NAMALWA (cell line): ENCODE measurements at regions not wholly inside any gene's neighbourhood (a gene's known extent, or its start where the extent isn't known, plus 50 kb on each side); places are given as distances from the start of the nearest gene placed in this dataset.
A peak's percentile ranks its signal among the peaks of the same experiment; 100 is the strongest.
"Not testable (repeated sequence)": the region's sequence is repeated elsewhere in the genome, so short reads cannot be mapped to it uniquely, and the experiment has no call there.

Experiments used
- DNase-seq: peaks from one replicate; pipeline ENCODE4 v3.0.0-alpha.2; 2015; ENCODE audit warnings: low spot score

DNA sequence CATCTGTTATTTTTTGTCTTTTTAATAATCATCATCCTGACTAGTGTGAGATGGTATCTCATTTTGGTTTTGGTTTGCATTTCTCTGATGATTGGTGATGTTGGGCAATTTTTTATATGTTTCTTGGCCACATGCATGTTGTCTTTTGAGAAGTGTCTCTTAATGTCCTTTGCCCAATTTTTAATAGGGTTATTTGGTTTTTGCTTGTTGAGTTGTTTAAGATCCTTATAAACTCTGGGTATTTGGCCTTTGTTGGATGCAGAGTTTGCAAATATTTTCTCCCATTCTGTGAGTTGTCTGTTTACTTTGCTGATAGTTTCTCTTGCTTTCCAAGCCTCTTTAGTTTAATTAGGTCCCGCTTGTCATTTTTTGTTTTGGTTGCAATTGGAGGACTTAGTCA, 152.1 kb upstream of the MED14 start:
- no peak for DNase-seq

DNA sequence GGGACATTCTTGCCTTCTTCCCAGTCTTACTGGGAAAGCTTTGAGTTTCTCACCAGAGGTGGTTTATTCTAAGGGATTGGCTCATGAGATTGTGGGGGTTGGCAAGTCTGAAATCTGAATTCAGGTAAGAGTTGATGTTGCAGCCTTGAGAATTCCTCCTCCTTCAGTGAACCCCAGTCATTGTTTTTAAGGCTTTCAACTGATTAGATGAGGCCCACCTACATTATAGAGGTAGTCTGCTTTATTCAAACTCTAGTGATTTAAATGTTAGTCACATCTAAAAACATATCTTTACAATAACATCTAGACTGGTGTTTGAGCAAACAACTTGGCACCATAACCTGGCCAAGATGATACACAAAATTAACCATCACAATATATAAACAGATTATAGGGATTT, 156.5 kb upstream of the MED14 start:
- DNase-seq, result no peak

DNA sequence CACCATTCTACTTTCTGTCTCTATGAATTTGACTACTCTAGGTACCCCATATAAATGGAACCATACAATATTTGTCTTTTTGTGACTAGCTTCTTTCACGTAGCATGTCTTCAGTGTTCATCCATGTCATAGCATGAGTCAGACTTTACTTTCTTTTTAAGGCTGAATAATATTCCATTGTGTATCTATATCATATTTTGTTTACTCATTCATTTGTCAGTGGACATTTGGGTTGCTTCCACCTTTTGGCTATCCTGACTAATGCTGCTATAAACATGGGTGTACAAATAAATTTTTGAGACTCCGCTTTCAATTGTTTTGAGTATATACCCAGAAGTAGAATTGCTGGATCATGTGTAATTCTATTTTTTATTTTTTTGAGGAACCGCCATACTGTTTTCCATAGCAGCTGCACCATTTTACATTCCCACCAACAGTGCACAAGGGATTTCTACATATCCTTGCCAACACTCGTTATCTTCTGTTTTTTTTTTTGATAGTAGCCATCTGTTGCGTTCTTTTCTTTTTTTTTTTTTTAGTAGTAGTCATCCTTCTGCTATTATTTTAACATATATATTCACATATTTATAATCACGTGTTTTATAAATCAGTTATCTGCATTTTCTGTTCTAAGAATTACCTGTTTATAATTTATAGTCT, 158.0 kb upstream of the MED14 start:
- DNase-seq, result no peak

DNA sequence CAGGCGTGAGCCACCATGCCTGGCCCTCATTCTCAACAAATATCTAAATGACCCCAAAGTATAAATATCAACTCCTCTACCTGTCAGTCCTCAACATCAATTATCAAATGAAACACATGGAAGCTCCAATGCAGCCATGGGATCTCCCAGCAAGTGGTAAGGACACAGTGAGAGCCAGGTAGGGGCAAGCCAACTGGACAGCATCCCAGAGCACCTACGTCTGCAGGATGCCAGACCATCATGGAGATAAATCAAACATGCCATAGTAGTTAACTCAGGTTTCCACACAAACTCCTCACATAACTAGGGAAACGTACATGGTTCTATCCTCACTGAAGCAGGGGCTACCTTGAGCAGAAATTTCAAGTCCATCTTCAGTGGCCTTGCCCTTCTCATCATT, 159.9 kb upstream of the MED14 start:
- no peak for DNase-seq

DNA sequence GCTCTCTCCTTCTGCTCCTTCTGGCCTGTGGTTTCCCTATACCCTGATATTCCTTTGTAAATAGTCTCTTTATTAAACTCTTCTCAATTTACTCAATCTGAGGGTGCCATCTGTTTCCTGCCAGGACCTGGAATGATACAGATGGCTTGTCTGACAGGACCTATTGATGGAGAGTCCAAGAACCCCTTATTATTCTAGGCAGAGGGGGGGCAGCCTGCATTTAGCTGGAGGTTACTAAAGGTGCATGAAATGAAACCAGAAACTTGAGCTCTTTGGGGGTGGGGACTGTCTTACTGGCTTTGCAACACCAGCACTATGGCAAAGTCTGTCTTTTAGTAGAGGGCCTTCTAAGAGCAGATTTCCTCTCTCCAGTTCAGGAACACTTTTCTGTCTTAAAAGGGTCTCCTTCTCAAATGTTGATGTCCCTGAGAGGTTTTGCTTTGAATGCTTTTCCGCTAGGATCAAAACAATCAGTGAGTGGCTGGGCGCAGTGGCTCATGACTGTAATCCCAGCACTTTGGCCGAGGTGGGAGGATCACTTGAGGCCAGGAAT, 162.5 kb upstream of the MED14 start:
- DNase-seq, result no peak

DNA sequence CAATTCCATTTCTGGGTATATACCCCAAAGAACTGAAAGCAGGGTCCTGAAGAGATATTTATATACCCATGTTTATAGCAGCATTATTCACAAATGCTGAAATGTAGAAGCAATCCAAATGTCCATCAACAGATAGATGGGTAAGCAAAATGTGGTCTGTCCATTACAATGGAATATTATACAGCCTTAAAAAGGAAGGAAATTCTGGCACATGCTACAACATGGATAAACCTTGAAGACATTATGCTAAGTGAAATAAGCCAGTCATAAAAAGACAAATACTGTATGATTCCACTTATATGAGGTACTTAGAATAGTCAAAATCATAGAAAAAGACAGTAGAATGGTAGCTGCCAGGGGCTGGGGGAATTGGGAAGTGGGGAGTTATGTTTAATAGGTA, 169.4 kb upstream of the MED14 start:
- not testable (repeated sequence) for DNase-seq

DNA sequence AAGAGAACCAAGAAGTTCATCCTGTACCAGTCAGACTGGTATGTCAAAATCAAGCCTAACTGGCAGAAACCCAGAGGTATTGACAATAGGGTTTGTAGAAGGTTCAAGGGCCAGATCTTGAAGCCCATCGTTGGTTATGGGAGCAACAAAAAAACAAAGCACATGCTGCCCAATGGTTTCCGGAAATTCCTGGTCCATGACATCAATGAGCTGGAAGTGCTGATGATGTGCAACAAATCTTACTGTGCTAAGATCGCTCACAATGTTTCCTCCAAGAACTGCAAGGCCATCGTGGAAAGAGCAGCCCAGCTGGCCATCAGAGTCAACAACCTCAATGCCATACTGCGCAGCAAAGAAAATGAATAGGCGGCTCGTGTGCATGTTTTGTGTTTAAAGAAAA, 172.7 kb upstream of the MED14 start:
- no peak for DNase-seq

DNA sequence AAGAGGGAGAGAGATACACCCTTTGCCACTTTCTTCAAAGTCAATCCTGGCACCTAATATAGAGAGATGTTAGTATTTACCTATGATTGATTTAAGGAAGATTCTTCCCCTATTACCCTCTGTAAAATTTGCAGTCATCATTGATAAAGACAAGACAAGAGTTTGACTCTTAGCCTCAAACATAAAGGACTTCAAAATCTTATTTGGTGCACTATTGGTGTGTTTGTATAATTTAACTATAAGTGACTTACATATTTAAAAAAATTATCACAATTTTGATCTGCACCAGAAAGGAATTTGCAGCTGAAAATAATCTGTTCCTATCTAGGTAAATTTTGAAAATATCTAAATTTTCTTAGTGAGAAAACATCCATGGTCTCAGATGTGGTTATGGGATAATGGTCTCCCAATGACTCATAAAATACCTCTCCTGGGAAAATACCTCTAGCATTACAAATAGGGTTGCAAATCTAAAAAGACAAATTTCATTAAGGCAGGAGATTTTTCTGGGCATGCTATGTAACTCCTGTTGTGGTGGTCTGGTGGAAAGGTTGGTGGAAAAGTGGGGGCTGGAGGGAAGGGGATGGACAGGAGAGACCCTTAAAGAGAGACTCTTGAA, 173.6 kb upstream of the MED14 start:
- no peak for DNase-seq

DNA sequence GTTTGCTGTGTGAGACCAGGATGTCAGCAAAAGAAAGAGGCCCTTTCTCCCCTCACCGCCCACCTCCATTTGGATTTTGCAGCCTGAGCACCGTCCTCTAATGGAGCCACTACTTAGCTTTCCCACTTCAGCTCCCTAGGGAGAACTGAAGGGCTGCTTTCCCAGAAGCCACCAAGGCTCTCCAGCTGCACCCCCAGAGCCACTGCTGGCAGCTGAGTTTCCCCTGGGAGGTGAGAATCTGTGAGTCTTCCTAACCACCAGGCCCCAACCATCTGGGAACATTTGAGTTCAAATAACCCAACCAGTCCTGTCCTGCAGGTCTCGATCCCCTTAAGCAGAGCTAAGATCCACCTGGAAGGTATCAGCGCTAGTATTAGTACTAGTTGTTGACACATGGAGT, 173.1 kb upstream of the USP9X start:
- DNase-seq, result no peak

DNA sequence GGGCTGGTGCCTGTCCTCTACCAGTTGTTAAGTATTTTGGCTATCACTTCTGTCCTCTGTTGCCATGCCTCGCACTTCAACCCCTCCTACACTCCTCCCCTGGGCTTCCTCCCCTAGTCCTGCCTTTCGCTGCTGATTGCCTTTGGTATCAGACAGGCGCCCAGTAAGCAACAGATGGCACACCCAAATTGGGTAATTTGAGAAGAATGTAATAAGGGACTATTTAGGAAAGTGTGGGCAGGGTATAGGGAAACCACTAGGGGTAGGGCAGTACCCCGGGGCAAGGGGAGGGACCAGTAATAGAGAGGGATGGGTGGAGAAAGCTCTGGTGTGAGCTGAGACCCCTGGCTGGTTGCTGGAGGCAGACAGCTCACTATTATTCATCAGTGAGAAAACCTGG, 172.7 kb upstream of the USP9X start:
- DNase-seq, result no peak

DNA sequence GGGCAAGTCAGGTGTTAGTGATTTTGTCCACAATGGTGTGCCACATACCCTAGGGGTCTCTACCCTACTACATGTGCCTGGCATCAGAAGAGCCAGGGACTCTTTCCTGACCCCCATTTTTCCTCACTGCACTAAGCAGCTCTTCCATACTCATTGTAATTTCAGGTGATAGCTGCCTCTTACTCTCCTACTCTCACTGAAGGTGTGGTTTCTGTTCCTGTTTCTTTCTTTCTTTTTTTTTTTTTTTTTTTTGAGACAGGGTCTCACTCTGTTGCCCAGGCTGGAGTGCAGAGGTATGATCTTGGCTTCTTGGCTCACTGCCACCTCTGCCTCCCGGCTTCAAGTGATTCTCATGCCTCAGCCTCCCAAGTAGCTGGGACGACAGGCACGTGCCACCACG, 164.9 kb upstream of the USP9X start:
- DNase-seq, result no peak

DNA sequence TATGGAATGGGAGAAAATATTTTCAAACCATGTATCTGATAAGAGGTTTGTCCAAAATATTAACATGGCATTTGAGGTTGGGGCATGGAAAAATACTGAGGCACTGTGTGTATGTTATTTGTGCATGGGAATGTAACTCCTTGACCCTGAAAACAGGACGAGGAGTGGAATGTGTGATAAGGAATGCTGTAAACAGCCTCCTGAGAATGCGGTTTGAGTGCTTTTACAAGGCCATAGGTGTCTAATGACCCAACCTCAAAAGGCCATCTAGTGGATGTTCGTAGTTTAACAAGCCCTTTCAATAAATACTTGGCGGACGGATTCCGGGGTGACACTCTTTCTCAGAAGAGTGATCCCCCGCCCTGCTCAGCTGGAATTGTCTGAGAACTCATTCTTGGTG, 162.9 kb upstream of the USP9X start:
- peak; percentile 37 for DNase-seq

DNA sequence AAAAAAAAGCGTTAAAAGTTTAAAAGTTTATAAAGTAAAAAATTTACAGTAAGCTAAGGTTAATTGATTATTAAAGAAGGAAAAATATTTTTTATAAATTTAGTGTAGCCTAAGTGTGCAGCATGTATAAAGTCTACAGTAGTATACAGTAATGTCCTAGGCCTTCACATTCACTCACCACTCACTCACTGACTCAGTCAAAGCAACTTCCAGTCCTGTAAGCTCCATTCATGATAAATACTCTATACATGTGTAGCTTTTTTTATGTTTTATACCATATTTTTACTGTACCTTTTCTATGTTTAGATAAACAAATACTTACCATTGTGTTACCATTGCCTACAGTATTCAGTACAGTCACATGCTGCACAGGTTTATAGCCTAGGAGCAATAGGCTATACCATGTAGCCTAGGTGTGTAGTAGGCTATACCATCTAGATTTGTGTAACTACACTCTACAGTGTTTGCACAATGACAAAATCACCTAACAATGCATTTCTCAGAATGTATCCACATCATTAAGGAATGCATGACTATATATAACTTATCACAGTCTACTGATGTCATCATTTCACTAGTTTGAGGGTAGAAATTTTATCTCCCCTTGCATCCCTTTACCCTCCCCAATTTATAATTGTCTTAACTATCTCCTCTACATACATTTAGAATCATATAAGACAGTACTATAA, 158.4 kb upstream of the USP9X start:
- DNase-seq, result not testable (repeated sequence)

DNA sequence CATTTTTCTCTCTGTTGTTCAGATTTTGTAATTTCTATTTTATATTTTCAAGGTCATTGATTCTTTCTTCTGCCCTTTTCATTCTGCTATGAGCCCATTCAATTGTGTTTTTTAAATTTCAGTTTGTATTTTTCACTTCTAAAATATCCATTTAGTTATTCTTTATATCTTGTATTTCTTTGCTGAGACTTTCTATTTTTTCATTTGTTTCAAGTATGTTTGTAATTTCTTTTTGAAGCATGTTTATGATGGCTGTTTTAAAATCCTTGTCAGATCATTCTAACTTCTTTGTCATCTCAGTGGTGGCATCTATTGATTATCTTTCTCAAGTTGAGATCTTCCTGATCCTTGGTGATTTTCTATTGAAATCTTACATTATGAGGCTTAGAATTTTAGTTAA, 157.2 kb upstream of the USP9X start:
- DNase-seq, result no peak

DNA sequence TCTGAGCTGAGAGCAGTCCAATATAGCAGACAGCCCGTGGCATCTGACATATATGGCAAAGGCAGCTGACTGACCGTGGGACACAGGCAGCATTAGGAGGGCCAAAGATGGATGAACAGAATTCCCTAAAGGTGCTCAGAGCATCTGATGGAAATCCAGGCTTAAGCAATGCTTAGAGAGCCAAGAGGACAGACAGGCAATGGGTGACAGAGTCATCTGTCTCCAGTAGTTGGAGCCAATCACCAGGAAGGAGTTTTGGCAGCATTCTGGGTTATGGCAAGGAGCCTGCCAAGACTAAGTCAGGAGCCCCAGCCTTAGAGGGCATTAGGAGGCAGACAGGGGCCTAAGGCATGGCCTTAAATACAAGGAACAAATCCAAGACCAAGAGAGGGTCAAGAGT, 153.3 kb upstream of the USP9X start:
- no peak for DNase-seq

DNA sequence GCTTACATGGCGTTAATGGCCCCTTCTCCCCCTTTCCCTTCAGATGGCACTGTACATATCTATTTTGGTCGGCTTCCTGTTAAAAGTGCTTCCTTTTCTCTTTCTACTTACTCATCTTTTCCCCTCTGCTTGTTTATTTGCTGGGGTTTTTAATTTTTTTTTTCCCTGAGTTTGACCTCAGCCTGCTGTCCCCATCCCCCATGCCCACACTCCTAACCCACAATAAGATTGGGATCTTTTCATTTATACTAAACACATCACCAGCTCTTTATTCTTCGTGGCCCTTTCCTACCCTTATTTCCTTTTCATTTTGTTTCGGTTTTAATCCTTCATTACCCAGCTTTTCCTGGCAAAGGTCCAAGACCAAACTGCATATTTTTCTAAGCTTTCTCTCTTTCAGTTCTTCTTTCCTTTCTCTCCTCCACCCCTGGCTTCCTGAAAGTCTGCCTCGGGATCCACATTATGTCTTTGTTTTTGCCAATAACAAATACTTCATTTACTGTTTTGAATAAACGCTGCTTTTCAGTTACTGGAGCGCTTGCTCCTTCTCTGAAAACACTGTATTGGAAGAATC, 152.0 kb upstream of the USP9X start:
- DNase-seq, result peak; percentile 54

DNA sequence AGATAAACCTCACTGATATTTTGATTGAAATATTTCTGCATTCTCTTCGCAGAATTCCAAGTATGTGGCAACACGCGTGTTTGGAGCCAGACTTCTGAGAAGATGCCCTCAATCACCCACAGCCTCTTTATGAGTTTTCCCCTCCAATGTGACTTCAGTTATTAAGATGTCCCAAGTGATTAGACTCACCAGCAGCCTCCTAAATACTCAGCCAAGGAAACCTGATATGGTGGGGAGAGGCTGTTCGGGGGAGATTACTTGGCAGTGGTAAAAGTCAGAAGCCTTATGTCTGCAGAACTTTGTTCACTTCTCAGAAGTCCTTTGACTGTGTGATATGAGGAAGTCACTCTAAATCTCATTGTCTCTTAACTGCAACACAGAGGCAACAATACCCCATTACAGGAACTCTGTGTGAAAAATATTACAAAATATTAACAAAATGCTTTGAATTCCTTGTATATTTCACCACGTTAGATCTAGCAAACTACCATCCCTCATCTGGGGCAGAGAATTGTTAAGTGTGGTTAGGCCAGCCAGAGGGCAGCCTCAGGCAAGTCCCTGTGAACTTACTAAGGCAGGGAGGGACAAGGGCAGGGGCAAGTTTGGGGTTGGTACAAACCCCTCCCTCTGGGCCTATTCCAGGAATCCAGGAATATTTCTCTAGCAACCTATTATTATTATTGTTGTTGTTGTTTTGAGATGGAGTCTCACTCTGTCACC, 151.4 kb upstream of the USP9X start:
- peak; percentile 19 for DNase-seq

DNA sequence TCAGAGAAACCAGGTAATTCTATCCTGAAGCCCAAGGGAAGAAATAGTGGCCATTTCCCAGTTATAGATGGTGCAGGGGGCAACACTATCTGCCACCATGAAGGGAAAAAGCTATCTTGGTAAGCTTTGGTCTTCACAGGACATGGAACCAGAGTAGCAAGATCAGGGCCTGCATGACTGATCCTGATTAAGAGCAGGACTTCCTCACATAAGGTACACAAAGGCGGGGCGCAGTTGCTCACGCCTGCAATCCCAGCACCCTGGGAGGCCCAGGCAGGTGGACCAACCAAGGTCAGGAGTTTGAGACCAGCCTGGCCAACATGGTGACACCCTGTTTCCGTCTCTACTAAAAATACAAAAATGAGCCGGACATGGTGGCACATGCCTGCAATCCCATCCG, 148.4 kb upstream of the USP9X start:
- DNase-seq, result no peak

DNA sequence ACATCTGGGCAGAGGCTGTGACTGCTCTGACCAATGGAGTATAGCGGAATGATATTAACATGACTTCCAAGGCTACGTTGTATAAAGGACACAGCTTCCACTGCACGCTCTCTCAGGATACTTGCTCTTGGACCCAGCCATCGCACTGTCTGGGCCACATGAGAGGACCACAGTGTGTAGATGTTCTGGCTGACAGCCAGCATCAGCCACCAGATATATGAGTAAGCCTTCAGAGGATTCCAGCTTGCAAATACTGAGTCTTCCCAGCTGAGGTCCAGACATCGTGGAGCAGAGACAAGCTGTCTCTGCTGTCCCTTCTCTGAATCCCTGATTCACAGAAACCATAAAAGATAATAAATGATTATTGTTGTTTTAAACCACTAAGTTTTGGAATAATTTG, 146.8 kb upstream of the USP9X start:
- no peak for DNase-seq

DNA sequence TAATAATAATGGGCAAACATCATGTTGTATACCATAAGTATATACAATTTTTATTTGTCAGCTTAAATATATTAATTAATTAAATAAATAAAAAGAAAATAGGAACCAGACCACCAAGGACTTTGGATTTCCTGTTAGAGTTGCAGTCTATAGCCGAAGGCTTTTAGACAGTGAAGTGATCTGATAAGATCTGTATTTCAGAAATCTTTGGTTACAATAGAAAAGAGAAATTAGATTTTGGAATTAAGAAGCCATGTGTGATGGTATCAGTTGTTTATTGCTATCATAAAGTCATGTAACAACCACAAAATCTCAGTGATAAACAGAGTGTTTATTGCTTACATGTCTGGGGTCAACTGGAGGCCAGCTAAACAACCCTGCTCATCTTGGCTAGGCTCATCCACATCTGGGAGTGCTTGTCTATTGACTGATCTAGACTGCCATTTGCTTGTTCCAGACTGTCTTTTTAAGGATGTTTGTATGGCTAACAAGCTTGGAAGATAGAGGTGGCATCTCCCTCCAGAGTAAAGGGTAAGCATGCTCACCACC, 142.1 kb upstream of the USP9X start:
- DNase-seq, result no peak

DNA sequence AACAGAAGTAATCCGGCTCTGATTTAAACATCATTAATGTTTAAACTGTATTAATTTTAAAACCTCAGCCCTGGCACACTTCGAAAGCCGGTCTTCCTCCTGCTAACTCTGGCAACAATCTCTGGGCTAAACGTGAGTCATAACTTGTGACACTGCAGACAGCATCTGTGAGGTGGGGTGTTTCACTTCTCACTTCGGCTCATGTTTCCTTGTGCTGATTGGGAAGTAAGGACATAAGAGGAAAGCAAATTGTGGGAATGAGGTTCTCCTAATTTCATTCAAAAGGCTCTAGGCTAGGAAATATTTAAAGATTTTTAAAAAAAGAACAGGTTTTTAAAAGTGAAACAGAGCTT, 139.9 kb upstream of the USP9X start:
- no peak for DNase-seq

DNA sequence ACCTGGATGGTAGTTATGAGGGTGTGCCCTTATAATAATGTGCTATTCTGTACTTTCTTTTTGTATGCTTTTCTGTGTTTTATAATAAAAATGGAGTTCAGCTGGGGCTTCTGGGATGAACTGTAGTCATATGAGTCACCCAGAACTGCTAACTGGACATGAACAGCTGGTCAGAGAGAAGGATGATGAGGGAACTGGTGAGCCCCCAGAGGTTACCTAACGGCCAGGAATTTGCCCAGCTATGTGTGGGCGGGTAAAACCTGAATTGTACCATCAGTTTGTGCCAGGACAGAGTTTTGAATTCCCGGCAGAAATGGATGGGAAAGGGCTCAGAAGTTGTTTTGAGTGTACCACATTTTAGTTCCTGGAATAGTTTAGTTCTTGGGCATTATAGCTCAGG, 138.0 kb upstream of the USP9X start:
- no peak for DNase-seq
